ENCODE measurements at regions not wholly inside any gene's neighbourhood (a gene's known extent, or its start where the extent isn't known, plus 50 kb on each side); places are given as distances from the start of the nearest gene placed in this dataset.

- no peak for DNase-seq (ENCODE audit: low read depth, low spot score)
- Histone ChIP-seq H3K9ac (ENCODE audit: control insufficient read depth, extremely low read depth, insufficient read depth, low read length) (no peak overlapping the region), H3K4me2 (ENCODE audit: control insufficient read depth, extremely low read depth, insufficient read depth, low read depth, low read length) (no peak overlapping the region), H3K27ac (ENCODE audit: control insufficient read depth, insufficient read depth, low read length) (no peak overlapping the region), H3K4me3 (ENCODE audit: control insufficient read depth in 2 of 3, extremely low read depth in 1 of 3, insufficient read depth in 2 of 3, low read depth in 1 of 3, low read length in 3 of 3) (no peak overlapping the region), H3K4me1 (ENCODE audit: control insufficient read depth, extremely low read depth, insufficient read depth, low read length) (no peaks in the 10 kb centered on the region), H3K27me3 (ENCODE audit: control insufficient read depth, extremely low read depth, insufficient read depth, low read length) (no peaks in the 10 kb centered on the region), H3K9me3 (ENCODE audit: control insufficient read depth, low read depth, low read length) (no peaks in the 10 kb centered on the region), H2AFZ (ENCODE audit: control insufficient read depth, low read length) (no peak overlapping the region), H4K20me1 (ENCODE audit: control insufficient read depth, extremely low read depth, insufficient read depth, low read length) (peaks cover 3% of the 10 kb centered on the region), H3K9me1 (ENCODE audit: control insufficient read depth, extremely low read depth, insufficient read depth, low read length) (no peaks in the 10 kb centered on the region), H3K36me3 (ENCODE audit: control insufficient read depth in 2 of 2, extremely low read depth in 1 of 2, insufficient read depth in 2 of 2, low read length in 2 of 2) (no peaks in the 10 kb centered on the region), H3K79me2 (ENCODE audit: control insufficient read depth, insufficient read depth, low read length) (no peaks in the 10 kb centered on the region)
- FAIRE-seq, result no peak
- dilution Hi-C loops (cut with MboI; ENCODE audit: extremely low pct_ligation_motif_present, low sequenced_read_pairs), result no loop called here
- TF ChIP-seq CTCF (optimal IDR thresholded peaks at IDR 0.05 in 1 of 3, IDR thresholded peaks at IDR 0.05 in 1 of 3, conservative IDR thresholded peaks at IDR 0.05 in 1 of 3; ENCODE audit: extremely low read depth in 1 of 3, insufficient read depth in 2 of 3, low read length in 3 of 3) (no peak), EZH2 (IDR thresholded peaks at IDR 0.05; ENCODE audit: low read length) (no peak)
Observed at GRCh38 chr13:44887515-44887914, 101.8 kb downstream of the NUFIP1 start.

- Histone ChIP-seq H3K9me1 (ENCODE audit: control insufficient read depth, extremely low read depth, insufficient read depth, low read length) (no peaks in the 10 kb centered on the region), H3K9ac (ENCODE audit: control insufficient read depth, extremely low read depth, insufficient read depth, low read length) (no peak overlapping the region), H3K36me3 (ENCODE audit: control insufficient read depth in 2 of 2, extremely low read depth in 1 of 2, insufficient read depth in 2 of 2, low read length in 2 of 2) (no peaks in the 10 kb centered on the region), H3K27me3 (ENCODE audit: control insufficient read depth, extremely low read depth, insufficient read depth, low read length) (no peaks in the 10 kb centered on the region), H3K4me2 (ENCODE audit: control insufficient read depth, extremely low read depth, insufficient read depth, low read depth, low read length) (no peak overlapping the region), H2AFZ (ENCODE audit: control insufficient read depth, low read length) (peak overlapping the region; percentile 17), H3K9me3 (ENCODE audit: control insufficient read depth, low read depth, low read length) (no peaks in the 10 kb centered on the region), H4K20me1 (ENCODE audit: control insufficient read depth, extremely low read depth, insufficient read depth, low read length) (no peaks in the 10 kb centered on the region), H3K4me3 (ENCODE audit: control insufficient read depth in 2 of 3, extremely low read depth in 1 of 3, insufficient read depth in 2 of 3, low read depth in 1 of 3, low read length in 3 of 3) (no peak overlapping the region), H3K27ac (ENCODE audit: control insufficient read depth, insufficient read depth, low read length) (no peak overlapping the region), H3K4me1 (ENCODE audit: control insufficient read depth, extremely low read depth, insufficient read depth, low read length) (no peaks in the 10 kb centered on the region), H3K79me2 (ENCODE audit: control insufficient read depth, insufficient read depth, low read length) (no peaks in the 10 kb centered on the region)
- FAIRE-seq, result no peak
- dilution Hi-C loops (cut with MboI; ENCODE audit: extremely low pct_ligation_motif_present, low sequenced_read_pairs), result no loop called here
- TF ChIP-seq EZH2 (IDR thresholded peaks at IDR 0.05; ENCODE audit: low read length), result no peak
- no peak for TF ChIP-seq CTCF (optimal IDR thresholded peaks at IDR 0.05 in 1 of 3, IDR thresholded peaks at IDR 0.05 in 1 of 3, conservative IDR thresholded peaks at IDR 0.05 in 1 of 3; ENCODE audit: extremely low read depth in 1 of 3, insufficient read depth in 2 of 3, low read length in 3 of 3)
- no peak for DNase-seq (ENCODE audit: low read depth, low spot score)
Observed at GRCh38 chr13:44884076-44884729, 105.1 kb downstream of the NUFIP1 start.

Data from keratinocyte (primary cell).